T-cell (primary cell): ENCODE measurements at regions not wholly inside any gene's neighbourhood (a gene's known extent, or its start where the extent isn't known, plus 50 kb on each side); places are given as distances from the start of the nearest gene placed in this dataset.

ENCODE experiments used
- ATAC-seq, 4 experiments: fragments of 200-7000 bp in 3 of 4; fragments of 150-1000 bp in 1 of 4; cut with Tn5 transposase; replicated peaks in 1 of 4; 1 replicate in 3 of 4; 2 replicates in 1 of 4; pipeline ENCODE4 v1.10.0; 2021; ENCODE audit warnings: moderate library complexity in 3 of 4, mild to moderate bottlenecking in 2 of 4, moderate number of reproducible peaks in 1 of 4
- CTCF ChIA-PET, 2 donors: fragments of 300-600 bp; sonication (Branson Sonifier 250); formaldehyde crosslinking; loops; one replicate each; lab custom pipeline; 2022; ENCODE audit warnings: antibody characterized with exemption in 2 of 2; lab: Charles Lee
- POLR2A ChIA-PET, 2 donors: fragments of 300-600 bp; sonication (Branson Sonifier 250); formaldehyde crosslinking; loops; one replicate each; lab custom pipeline; 2022; ENCODE audit warnings: antibody characterized with exemption in 2 of 2; lab: Charles Lee
- DNase-seq, 35 experiments: peaks; one replicate each; pipeline versions ENCODE4 v3.0.0 to v3.0.0-alpha.2; 2013 to 2023
- H3K27ac ChIP-seq: one replicate; pipeline ENCODE4 v1.5.1; 2013; ENCODE audit warnings: low read length
- H3K27me3 ChIP-seq, 2 experiments: replicated peaks in 1 of 2; 1 replicate in 1 of 2; 2 replicates in 1 of 2; pipeline versions ENCODE4 v1.6.1 to v1.7.0; 2013; ENCODE audit warnings: low read length in 1 of 2, mixed read lengths in 1 of 2; ENCODE audit not compliant: control insufficient read depth in 2 of 2, insufficient read depth in 2 of 2; ENCODE audit errors: extremely low read depth in 1 of 2
- H3K36me3 ChIP-seq, 2 donors: 1 replicate in 1 of 2; 2 replicates in 1 of 2; pipeline versions ENCODE4 v1.6.1 to v1.7.0; 2013; ENCODE audit warnings: low read length in 1 of 2; ENCODE audit not compliant: control insufficient read depth in 2 of 2, insufficient read depth in 1 of 2; ENCODE audit errors: extremely low read depth in 1 of 2
- H3K4me1 ChIP-seq, 2 experiments: 1 replicate in 1 of 2; 2 replicates in 1 of 2; pipeline versions ENCODE4 v1.6.1 to v1.7.0; 2013; ENCODE audit warnings: low read length in 2 of 2, mixed read lengths in 1 of 2; ENCODE audit not compliant: insufficient read depth in 2 of 2, control insufficient read depth in 1 of 2; ENCODE audit errors: extremely low read depth in 1 of 2
- H3K4me3 ChIP-seq, 2 donors: 1 replicate in 1 of 2; 2 replicates in 1 of 2; pipeline versions ENCODE4 v1.5.1 to v1.7.0; 2013; ENCODE audit warnings: mild to moderate bottlenecking in 2 of 2, low read length in 1 of 2, moderate library complexity in 1 of 2; ENCODE audit not compliant: control insufficient read depth in 1 of 2; ENCODE audit errors: extremely low read depth in 1 of 2
- H3K9me3 ChIP-seq: 2 replicates; pipeline ENCODE4 v1.7.0; 2013
- H3K27ac Mint-ChIP-seq, 2 donors: one replicate each; pipeline ENCODE4 v1.8.0; 2020 to 2021; ENCODE audit warnings: mild to moderate bottlenecking in 2 of 2, mixed read lengths in 2 of 2
- H3K27me3 Mint-ChIP-seq, 2 donors: one replicate each; pipeline ENCODE4 v1.8.0; 2021 to 2022; ENCODE audit warnings: mixed read lengths in 2 of 2
- H3K36me3 Mint-ChIP-seq: one replicate; pipeline ENCODE4 v1.8.0; 2021; ENCODE audit warnings: mixed read lengths
- H3K4me1 Mint-ChIP-seq, 3 donors: one replicate each; pipeline ENCODE4 v1.8.0; 2020 to 2022; ENCODE audit warnings: mixed read lengths in 3 of 3, mild to moderate bottlenecking in 1 of 3
- H3K4me3 Mint-ChIP-seq, 3 donors: one replicate each; pipeline ENCODE4 v1.8.0; 2020 to 2022; ENCODE audit warnings: mild to moderate bottlenecking in 3 of 3, mixed read lengths in 3 of 3, moderate library complexity in 3 of 3
- H3K9me3 Mint-ChIP-seq, 3 donors: one replicate each; pipeline ENCODE4 v1.8.0; 2020 to 2022; ENCODE audit warnings: mixed read lengths in 3 of 3
- WGBS: methylation state at CpG from one replicate; pipeline ENCODE4 v1.1.5; 2013; ENCODE audit warnings: missing lambda C conversion rate; ENCODE audit not compliant: insufficient coverage; 5-methylcytosine and 5-hydroxymethylcytosine counted together

DNA sequence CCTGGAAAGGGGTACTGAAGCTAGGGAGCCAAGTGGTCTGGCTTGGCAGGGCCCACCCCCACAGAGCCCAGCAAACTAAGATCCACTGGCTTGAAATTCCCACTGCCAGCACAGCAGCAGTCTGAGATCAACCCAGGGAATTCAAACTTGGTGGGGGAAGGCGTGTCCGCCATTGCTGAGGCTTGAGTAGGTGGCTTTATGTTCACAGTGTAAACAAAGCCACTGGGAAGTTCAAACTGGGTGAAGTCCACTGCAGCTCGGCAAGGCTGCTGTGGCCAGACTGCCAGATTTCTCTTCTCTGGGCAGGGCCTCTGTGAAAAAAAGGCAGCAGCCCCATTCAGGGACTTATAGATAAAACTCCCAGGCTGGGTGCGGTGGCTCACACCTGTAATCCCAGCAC, 58.9 kb downstream of the TFDP3 start:
- Mint-ChIP-seq H3K4me1 (no peaks in the 10 kb centered on the region), H3K4me3 (no peak overlapping the region), H3K9me3 (peaks cover under 1 to 1% (median 1%) of the 10 kb centered on the region in 3 donors), H3K27ac (no peak overlapping the region), H3K27me3 (peaks cover 4 to 28% of the 10 kb centered on the region in 2 donors), H3K36me3 (no peaks in the 10 kb centered on the region)
- DNase-seq: no peak
- Histone ChIP-seq H3K36me3 (no peaks in the 10 kb centered on the region), H3K4me1 (no peaks in the 10 kb centered on the region), H3K4me3 (no peak overlapping the region), H3K9me3 (no peaks in the 10 kb centered on the region), H3K27me3 (peaks cover 0 to 4% of the 10 kb centered on the region in 2 experiments), H3K27ac (no peak overlapping the region)
- WGBS: 82% methylated on average over 3 of the region's 4 CpGs
- ATAC-seq: no peak
- POLR2A ChIA-PET: no interaction called here
- CTCF ChIA-PET: no interaction called here

DNA sequence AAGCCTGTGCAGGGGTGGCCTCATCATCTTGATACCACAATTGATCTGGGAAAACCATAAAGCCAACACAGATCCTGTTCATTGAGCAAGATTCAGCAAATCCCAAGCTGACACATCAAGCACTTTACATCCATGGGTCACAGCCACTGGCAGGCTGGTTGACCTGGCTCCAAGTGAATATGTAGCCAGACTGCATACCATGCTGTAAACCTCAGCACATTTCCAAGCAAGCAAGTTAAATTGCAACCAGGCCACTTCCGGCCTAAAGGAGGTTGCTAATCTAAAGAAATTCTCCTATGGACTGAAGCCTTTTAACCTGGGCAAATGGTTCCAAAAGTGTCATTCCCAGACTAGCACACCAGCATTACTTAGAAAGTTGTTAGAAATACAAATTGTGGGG, 54.4 kb upstream of the USP26 start:
- H3K27ac Mint-ChIP-seq: no peak overlapping the region
- ATAC-seq (no peak), DNase-seq (no peak)
- H3K27me3 Mint-ChIP-seq: peaks cover 0 to 8% of the 10 kb centered on the region in 2 donors
- H3K9me3 Mint-ChIP-seq: peaks cover 0 to 3% (median 3%) of the 10 kb centered on the region in 3 donors
- no peaks in the 10 kb centered on the region for H3K27me3 ChIP-seq
- H3K4me3 ChIP-seq: no peak overlapping the region
- H3K36me3 ChIP-seq: no peaks in the 10 kb centered on the region
- no peak overlapping the region for H3K27ac ChIP-seq
- H3K4me1 ChIP-seq: no peaks in the 10 kb centered on the region
- H3K9me3 ChIP-seq: no peaks in the 10 kb centered on the region
- no peaks in the 10 kb centered on the region for H3K4me1 Mint-ChIP-seq
- no peak overlapping the region for H3K4me3 Mint-ChIP-seq
- WGBS: no CpG with 5 or more reads among the region's 1 CpG
- H3K36me3 Mint-ChIP-seq: no peaks in the 10 kb centered on the region
- POLR2A ChIA-PET: no interaction called here
- CTCF ChIA-PET: no interaction called here

DNA sequence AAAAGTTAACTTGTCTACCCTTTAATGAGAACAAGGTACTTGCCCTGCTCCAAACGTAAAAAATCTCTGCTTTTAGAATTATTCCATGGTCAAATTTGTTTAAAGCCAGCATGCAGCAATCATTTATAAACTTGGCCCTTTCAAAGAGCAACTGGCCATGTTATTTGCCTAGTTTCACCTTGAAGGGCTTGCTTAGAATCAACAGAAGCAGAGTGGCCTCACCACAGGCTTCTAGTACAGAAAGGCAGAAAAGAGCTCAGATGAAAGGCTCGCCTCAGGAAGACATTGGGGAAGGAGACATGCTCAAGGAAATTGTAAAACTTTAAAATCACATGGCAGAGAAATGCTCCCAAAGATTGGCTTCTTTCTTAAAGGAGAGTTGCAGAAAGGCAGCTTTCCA, 53.8 kb upstream of the USP26 start:
- POLR2A ChIA-PET: no interaction called here
- Mint-ChIP-seq H3K27ac (no peak overlapping the region), H3K4me3 (no peak overlapping the region), H3K36me3 (no peaks in the 10 kb centered on the region), H3K27me3 (peaks cover 0 to 4% of the 10 kb centered on the region in 2 donors), H3K9me3 (peaks cover 0 to 3% (median 3%) of the 10 kb centered on the region in 3 donors), H3K4me1 (no peaks in the 10 kb centered on the region)
- Histone ChIP-seq H3K36me3 (no peaks in the 10 kb centered on the region), H3K27ac (no peak overlapping the region), H3K9me3 (no peaks in the 10 kb centered on the region), H3K4me3 (no peak overlapping the region), H3K4me1 (no peaks in the 10 kb centered on the region), H3K27me3 (no peaks in the 10 kb centered on the region)
- DNase-seq (no peak), ATAC-seq (no peak)
- WGBS: no CpG with 5 or more reads among the region's 2 CpGs
- CTCF ChIA-PET: interaction anchor here in 1 of 2 donors (0.6 kb wide), 1 partner anchor 22 kb away, joined by 3 read pairs; no protein-coding TSS in a partner anchor
